GM12874 (cell line): ENCODE measurements at regions not wholly inside any gene's neighbourhood (a gene's known extent, or its start where the extent isn't known, plus 50 kb on each side); places are given as distances from the start of the nearest gene placed in this dataset.

ENCODE experiments used
- TF ChIP-seq, protein P1 (sequence below): IDR thresholded peaks from 2 replicates; pipeline ENCODE4 v1.5.1; 2011; ENCODE audit warnings: low read depth, mild to moderate bottlenecking, control low read depth, low read length, moderate library complexity; ENCODE audit not compliant: insufficient read depth

DNA sequence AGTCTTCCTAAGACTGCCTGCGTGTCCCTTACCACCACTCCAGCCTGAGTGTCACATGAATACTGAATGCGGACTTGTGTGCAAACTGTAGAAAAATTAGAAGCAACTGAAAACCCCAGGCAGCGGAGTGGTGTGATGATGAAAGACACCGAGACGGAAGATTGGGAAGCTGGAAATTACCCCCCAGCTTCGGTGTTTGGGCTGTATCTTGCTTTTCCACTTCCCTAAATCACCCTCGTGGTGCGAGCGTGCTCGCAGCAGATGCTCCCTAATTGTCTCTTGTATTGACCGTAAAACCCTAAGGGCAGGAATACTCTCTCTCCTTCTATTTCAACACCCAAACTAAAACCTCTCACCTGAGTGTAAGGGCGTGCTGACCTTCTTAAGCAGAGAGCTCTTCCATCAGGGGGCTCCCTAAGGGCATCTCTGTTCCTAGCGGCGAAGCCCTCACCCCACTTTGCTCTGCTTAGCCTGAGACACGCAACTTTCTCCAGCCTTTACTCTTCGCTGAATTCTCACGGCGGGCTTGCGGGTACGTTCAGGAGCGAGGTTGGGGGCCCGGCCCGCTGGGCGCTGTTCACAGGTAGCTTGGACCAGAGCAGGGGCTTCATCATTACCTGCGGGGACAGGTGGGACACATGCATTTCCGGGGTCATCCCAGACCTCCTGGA lies 62.4 kb downstream of the CRYBB2 start:
- TF ChIP-seq, protein P1, sequence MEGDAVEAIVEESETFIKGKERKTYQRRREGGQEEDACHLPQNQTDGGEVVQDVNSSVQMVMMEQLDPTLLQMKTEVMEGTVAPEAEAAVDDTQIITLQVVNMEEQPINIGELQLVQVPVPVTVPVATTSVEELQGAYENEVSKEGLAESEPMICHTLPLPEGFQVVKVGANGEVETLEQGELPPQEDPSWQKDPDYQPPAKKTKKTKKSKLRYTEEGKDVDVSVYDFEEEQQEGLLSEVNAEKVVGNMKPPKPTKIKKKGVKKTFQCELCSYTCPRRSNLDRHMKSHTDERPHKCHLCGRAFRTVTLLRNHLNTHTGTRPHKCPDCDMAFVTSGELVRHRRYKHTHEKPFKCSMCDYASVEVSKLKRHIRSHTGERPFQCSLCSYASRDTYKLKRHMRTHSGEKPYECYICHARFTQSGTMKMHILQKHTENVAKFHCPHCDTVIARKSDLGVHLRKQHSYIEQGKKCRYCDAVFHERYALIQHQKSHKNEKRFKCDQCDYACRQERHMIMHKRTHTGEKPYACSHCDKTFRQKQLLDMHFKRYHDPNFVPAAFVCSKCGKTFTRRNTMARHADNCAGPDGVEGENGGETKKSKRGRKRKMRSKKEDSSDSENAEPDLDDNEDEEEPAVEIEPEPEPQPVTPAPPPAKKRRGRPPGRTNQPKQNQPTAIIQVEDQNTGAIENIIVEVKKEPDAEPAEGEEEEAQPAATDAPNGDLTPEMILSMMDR: no peak

DNA sequence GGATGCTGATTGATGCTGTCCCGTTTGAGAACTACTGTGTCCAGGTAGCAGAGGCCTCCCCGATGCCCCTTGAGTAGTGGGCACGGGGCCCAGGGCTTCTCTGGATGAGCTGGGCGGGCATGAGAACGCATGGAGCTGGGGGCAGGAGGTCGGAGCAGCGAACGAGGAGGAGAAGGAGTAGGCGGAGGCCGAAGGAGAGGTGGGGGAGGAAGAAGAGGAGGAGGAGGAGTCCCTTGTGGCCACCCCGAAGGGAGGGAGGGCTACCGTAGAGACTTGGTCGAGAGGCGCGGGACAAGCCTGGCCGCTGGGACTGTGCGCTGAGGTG lies 62.9 kb downstream of the CRYBB2 start:
- TF ChIP-seq, protein P1: no peak

DNA sequence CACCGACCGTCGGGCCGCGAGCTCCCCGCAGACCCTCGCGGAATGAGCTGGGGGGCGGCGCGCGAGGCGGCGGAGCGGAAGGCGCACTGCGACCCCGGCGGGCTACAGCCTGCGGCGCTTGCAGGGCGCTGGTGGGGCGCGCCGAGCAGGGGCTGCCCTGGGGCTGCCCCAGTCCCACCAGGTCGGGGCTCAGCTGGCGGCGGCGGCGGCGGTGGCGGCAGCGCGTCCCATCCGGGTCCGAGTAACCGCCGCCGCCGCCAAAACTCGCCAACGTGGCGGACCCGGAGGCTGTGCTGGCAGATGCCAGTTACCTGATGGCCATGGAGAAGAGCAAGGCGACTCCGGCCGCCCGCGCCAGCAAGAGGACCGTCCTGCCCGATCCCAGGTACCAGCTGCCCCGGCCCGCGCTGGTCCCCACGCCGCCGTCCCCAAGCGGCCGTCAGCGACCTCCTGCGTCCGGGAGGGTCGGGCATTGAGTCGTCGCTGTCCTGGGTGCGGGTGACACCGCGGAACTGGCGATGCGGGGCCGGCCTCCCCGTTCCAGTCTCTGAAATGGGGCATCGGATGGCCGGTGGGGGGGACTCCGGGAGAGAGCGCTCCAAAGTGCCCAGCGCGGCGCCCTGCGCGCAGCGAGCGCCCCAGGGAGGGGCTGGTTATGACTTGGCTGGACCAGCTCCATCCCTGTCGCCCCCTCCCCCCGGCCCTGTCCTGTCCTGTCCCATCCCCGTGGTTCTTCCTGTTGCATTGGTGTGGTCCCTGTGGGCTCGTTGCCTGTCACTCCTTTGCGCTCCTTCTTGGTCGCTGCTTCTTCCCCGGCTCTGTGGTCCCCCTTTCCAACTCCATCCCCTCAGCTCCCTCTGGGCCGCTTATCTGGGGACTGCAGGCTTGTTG lies 63.5 kb downstream of the CRYBB2 start:
- TF ChIP-seq, protein P1: no peak

DNA sequence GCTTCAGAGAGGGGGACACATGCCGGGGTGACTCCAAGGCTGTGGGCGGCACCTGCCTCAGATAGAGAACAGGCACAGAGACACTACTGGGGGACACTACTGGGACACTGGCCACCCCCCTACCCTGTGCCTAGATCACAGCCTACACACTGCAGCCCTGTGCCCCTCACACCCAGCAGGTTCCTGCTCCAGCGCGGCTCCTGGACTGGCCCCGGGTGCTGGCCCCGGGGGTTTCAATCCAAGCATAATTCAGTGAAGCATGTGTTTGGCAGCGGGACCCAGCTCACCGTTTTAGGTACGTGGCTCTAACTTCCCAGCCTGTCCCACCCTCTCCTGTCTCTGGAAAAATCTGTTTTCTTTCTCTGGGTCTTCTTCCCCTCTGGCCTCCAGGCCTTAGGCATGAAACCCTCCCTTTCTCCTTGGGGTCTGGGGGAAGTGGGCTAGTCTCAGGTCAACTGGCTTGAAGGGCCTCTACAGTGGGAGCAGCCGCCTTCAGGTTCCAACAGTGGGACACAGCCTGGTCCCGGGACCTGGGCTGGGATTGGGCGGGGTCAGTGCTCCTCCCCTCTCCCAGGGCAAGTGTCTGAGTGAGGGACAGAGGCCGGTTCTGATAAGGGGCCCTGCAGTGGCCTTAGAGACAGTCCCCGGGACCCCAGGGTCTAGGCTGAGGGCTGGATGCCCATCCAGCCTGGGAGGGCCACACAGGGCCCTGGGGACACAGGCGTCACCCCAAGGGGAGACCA lies 98.8 kb downstream of the CRYBB2 start:
- TF ChIP-seq, protein P1: no peak

DNA sequence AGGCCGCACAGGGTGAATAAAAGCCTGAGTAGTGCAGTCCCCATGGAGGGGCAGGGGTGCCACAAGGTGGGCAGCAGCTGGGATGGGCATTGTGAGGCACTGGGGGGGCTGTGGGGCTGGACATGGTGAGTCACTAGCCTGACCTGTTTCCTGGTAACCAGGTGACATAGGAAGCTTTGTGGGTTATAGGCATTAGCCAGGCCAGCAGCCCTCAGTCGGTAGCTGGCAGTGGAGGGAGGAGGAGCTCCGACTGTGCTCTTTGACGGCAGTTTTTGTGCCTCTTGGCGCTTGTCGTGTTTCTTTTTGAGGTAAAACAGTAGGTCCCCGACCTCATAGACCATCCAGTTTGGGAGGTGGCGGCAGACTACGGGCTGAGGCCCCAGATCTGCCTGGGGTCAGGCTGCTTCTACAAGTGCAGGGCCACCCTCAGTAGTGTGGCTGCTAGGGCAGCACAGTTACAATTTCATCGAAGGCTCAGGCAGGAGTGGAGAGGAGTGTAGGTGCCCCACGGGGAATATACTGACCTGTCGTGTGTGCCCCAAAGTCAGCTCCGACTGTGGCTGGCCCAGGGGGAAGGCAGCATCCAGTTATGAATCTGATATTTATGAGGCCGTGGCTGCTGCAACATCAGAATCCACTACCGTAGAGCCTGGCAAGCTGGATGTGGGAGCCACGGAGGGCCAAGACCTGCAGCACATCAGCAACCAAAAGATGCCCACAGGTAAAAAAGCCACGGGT lies 107.7 kb downstream of the CRYBB2 start:
- TF ChIP-seq, protein P1: no peak

DNA sequence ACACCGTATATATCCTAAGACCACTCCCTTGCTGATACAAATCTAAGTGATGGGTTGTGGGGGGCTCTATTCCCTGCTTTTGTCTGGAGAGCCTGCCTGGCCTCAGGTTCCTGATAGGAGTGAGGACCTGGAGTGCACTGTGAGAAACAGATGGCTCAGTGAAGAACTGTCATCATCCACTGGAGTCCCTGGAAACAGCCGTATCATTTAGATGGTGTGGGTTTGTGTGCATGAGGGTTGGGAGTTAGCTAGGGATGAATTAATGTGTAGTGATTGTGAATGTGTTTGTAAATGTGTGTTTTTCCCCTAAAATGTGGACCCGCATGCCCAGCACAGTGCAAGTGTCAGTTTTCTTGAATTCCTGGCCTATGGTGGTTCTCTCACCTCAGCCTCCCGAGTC lies 111.6 kb downstream of the CRYBB2 start:
- TF ChIP-seq, protein P1: no peak
